Epithelial cell of proximal tubule (primary cell): ENCODE measurements at regions not wholly inside any gene's neighbourhood (a gene's known extent, or its start where the extent isn't known, plus 50 kb on each side); places are given as distances from the start of the nearest gene placed in this dataset.

ENCODE experiments used
- DNase-seq: peaks from one replicate; pipeline ENCODE4 v3.0.0-alpha.2; 2011; ENCODE audit warnings: low read depth
- H3K4me3 ChIP-seq: 2 replicates; pipeline ENCODE4 v1.5.1; 2011; ENCODE audit warnings: low read depth, mild to moderate bottlenecking, low read length
- TF ChIP-seq, protein P1 (sequence below): conservative IDR thresholded peaks from 2 replicates; pipeline ENCODE4 v1.5.1; 2012; ENCODE audit warnings: low read depth, mild to moderate bottlenecking, low read length

- DNase-seq: no peak
Observed at GRCh38 chrY:8442097-8442496, 895.2 kb upstream of the TSPY4 start.

DNA sequence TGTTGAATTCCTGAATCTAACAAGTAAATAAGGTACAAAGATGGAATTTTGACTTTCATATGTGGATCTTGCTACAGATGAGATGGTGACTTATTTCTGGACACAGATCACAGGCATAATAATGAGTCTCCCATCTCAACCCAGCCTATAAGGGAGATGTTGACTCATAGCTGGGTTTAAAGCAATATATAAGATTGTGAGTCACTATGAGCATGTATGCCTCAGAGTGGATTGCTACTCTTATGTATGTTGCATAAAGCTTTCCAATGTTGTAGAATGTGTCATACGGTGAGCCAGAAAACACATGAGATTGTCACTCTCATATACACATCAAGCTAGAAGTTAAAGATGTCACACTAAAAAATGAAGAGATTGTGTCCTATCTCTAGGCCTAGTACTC, 884.3 kb upstream of the TSPY4 start:
- TF ChIP-seq, protein P1, sequence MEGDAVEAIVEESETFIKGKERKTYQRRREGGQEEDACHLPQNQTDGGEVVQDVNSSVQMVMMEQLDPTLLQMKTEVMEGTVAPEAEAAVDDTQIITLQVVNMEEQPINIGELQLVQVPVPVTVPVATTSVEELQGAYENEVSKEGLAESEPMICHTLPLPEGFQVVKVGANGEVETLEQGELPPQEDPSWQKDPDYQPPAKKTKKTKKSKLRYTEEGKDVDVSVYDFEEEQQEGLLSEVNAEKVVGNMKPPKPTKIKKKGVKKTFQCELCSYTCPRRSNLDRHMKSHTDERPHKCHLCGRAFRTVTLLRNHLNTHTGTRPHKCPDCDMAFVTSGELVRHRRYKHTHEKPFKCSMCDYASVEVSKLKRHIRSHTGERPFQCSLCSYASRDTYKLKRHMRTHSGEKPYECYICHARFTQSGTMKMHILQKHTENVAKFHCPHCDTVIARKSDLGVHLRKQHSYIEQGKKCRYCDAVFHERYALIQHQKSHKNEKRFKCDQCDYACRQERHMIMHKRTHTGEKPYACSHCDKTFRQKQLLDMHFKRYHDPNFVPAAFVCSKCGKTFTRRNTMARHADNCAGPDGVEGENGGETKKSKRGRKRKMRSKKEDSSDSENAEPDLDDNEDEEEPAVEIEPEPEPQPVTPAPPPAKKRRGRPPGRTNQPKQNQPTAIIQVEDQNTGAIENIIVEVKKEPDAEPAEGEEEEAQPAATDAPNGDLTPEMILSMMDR: no peak
- H3K4me3 ChIP-seq: no peak overlapping the region

More at GRCh38 chrY:8442097-8442496, 895.2 kb upstream of the TSPY4 start:
- no peak overlapping the region for H3K4me3 ChIP-seq
- TF ChIP-seq, protein P1: no peak

GRCh38 chrY:8466813-8467212, 870.5 kb upstream of the TSPY4 start:
- no peak overlapping the region for H3K4me3 ChIP-seq
- no peak for DNase-seq
- TF ChIP-seq, protein P1: no peak

More for the DNA sequence above, 884.3 kb upstream of the TSPY4 start:
- no peak for DNase-seq

DNA sequence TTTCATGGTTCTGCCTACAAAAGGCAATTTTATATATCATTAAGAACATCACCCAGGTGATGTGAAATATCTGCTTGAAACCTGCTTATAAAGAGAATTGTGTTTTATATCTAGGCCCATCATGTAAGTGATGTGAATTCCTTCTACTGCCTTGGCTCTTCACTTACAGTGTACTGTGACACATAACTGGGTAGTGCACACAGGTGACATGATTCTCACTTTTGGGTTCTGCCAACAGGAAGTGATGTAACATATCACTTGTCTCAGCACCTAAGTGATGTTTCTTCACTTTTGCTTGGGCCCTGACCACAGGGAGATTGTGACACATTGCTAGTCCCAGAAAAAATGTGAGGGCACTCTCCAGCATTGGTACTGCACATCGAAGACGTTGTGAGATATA, 867.0 kb upstream of the TSPY4 start:
- no peak for DNase-seq
- TF ChIP-seq, protein P1: no peak
- no peak overlapping the region for H3K4me3 ChIP-seq

DNA sequence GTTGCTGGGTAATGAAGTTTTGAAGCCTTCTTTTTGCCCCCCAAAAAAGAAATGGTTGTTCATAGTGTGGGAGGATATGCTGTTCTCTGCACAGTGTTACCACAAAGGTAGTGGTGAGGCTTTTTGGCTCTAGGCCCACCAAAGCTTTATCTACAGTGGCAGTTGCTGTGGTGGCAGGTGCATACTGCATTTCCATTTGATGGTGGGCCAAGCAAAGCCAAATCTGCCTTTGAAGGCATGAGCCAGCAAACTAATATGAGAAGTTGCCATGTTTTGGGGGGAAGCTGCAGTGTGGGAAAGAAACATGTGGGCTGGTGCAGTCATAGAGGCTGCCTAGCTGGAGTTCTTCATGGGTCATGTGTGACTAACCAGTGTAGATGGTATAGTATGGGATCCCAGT, 858.1 kb upstream of the TSPY4 start:
- TF ChIP-seq, protein P1: no peak
- DNase-seq: no peak
- H3K4me3 ChIP-seq: no peak overlapping the region

DNA sequence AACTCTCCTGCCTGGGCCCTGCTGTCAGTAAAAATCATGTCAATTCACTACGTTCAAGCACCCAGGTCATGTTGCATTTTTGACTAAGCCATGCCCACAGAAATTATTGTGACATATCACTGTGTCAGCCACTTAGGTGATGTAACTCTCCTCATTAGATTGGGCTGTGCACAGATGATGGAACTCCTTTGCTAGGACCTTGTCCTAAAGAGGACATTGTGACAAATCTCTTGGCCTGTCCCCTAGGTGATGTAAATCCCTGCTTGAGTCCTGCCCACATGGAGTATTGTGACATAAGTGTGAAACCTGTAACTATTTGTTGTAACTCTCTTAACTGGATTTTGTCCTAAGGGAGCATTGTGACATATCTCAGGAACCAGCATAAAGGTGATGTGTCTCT, 848.3 kb upstream of the TSPY4 start:
- no peak for DNase-seq
- TF ChIP-seq, protein P1: no peak
- no peak overlapping the region for H3K4me3 ChIP-seq

DNA sequence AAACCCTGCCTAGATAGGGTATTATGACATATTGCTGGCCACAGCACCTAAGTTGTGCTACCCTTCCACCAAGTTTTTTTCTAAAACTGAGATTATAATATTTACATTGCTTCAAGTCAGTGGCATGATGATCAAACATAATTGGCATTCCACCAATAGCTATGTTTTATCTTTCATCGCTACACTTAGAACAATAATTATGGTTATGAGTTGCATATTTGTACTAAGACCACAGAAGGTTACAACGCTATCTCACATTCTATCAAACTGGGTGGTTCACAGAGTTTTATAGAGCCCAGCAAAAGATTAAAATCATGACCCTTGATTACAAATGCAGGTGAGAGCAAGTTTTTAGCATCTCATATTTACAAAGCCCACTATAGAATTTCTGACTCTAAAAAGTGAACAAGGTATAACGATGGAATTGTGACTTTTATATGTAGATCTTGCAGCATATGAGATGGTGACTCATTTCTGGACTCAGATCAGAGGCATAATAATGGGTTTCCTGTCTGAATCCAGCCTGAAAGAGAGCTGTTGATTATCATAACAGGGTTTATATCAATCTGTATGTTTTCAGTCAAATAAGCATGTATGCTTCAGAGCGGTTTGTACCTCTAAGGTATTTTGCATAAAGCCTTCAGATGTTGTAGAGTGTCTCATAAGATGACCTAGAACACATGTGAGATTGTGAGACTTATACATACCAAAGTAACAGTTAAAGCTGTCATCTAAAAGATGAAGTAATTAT, 847.2 kb upstream of the TSPY4 start:
- no peak for DNase-seq
- TF ChIP-seq, protein P1: no peak
- H3K4me3 ChIP-seq: no peak overlapping the region
